ENCODE measurements at regions not wholly inside any gene's neighbourhood (a gene's known extent, or its start where the extent isn't known, plus 50 kb on each side); places are given as distances from the start of the nearest gene placed in this dataset.

- no peak for DNase-seq
Measured at GRCh38 chr9:135240871-135241311, 153.4 kb downstream of the OLFM1 start.

GRCh38 chr9:135241381-135242048 lies 154.0 kb downstream of the OLFM1 start:
- no peak for DNase-seq

- no peak for DNase-seq
Measured at GRCh38 chr9:135242049-135242396, 154.6 kb downstream of the OLFM1 start.

DNA sequence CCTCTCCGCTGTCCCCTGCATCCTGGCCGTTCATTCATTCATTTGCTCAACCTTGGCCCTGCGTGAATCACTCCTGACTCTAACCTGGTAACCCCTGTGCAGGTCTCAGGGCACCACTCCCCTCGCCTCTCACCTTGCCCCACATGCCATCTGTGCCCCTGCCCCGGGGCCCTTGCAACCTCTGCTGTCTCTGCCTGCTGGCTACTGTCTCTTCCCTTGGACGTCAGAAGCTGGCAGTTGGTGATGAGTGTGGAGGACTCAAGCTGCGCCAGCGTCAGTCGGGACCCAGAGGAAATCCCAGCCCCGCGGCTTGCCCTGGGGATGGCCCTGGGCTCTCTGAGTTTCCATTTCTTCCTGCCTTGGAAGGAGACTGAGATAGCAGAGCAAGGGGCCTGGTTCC lies 154.9 kb downstream of the OLFM1 start:
- no peak for DNase-seq

DNA sequence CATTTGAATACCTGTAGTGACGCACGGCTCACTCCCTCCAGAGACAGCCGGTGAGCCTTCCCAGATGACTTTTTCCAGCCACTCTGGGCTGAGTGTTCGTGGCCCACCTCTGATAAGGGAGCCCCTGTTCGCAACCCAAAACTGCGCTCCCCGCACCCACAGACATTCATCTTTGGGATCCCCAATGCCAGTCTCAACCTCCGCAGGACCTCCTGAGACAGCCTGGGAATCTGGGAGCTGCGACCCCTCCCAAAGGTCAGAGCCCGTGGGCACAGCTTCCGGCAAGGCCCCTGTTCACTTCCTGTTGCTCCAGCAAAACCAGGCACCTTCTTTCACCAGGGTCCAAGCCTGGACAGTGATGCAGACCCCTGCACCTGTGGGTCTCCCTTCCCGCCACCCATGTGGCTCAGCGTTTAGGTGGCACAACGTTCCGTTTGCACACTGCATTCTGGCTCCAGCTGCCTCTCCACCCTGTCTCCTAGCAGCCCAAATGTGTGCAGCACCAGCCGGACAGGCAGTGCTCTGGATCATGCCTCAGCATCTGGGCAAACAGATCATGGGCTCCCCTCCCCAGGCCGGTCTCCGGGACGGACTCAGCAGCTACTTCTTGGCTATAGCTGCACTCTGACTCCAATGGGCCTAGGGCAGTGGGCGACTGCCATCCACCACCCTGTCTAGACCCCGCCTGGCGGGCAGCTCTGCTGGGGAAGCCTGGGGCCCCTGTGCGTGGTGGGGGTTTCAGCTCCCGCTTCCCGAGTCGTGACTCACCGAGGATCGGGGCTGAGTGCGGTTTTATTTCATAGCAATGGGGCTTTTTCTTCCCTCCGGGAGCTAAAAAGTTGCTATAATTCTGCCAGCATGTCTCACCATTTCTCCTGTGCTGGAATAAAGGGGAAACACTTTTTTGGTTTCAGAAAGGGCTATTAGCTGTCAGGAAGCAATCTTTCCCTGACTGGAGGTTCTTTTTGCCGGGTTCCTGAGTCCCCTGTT lies 156.0 kb downstream of the OLFM1 start:
- no peak for DNase-seq

- no peak for DNase-seq
Measured at GRCh38 chr9:135244271-135245221, 157.1 kb downstream of the OLFM1 start.

GRCh38 chr9:135245482-135246247 lies 158.2 kb downstream of the OLFM1 start:
- no peak for DNase-seq

DNA sequence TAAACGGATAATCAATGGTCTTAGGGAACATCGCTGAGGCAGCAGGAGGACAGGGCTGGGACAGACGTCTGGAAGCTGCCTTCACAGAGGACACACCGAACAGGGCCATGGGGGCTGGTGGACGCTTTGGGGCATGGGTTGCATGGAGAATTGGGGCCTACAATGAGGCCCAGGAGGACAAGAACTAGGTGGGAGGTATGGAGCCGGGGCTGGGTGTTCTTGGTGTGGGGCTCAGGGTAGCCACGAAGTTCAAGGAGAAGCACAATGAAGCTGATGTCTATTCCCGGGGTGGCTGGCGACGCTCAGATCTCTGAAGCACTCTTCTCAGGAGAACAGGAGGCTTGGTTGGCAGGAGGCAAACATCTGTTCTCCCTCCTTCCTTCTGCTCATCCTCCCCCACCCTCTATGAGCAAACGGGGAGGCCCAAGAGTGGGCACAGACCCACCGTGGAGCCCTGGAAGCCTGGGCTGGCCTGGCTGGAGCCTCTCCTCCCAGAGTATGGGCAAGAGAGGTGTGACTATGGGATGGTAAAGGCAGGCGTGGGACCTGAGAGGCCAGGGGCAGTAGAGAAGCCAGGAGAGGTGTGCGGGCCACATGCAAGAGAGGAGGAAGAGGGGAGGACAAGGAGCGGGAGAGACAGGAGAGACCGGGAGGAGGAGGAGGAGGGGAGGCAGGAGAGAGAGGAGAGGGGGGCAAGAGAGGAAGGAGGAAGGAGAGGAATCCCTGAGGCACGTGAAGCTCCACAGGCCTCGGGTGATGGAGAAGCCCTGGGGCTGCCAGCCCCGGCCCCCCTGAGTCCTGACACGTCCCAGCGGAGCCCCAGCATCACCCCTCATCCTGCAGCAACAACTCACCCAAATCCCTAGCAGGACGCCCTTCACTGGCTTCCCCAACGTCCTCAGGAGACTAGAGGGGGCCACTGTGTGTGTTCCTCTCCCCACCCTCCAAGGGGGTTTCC lies 159.1 kb downstream of the OLFM1 start:
- no peak for DNase-seq

- DNase-seq = no peak
Measured at GRCh38 chr9:135247227-135247930, 159.9 kb downstream of the OLFM1 start.

- DNase-seq = no peak
Measured at GRCh38 chr9:135248111-135248510, 160.6 kb downstream of the OLFM1 start.

- DNase-seq = no peak
Measured at GRCh38 chr9:135248721-135249120, 161.3 kb downstream of the OLFM1 start.

DNA sequence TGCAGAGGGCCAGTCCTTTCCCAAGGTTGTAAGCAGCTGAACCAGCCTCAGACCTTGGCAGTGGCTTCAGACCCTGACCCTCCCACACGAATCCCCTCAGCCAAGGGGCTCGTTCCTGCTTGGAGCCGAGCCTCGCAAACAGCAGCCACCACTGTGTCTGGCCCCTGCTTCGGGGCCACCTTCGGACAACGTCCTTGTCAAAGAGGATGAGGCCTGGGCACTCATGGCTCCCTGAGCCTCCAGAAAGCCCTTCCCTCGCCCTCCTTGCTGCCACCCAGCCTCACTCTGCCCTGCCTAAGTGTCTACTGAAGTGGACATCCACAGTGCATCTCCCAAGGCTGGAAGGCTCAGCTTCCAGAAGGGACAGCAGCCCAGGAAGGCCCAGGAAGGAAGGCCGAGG lies 161.7 kb downstream of the OLFM1 start:
- DNase-seq = no peak

DNA sequence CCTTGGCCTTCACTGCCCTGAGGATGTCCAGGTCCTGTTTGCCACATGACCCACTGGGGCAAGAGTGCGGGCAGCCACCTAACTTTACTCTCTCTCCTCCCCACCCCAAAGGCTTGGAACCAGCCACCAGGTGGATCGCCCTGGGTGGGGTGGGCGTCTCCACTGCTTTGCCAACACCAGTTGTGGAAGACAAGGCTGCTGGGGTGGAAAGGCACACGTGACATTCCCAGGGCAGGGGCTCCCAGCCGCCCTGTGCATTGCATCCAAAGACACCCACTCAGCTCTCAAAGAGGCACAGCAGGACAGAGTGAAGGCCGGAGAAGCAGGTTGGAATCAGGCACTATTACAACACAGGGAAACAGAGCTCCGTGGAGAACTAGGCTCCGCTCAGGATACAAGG lies 162.2 kb downstream of the OLFM1 start:
- DNase-seq = no peak

DNA sequence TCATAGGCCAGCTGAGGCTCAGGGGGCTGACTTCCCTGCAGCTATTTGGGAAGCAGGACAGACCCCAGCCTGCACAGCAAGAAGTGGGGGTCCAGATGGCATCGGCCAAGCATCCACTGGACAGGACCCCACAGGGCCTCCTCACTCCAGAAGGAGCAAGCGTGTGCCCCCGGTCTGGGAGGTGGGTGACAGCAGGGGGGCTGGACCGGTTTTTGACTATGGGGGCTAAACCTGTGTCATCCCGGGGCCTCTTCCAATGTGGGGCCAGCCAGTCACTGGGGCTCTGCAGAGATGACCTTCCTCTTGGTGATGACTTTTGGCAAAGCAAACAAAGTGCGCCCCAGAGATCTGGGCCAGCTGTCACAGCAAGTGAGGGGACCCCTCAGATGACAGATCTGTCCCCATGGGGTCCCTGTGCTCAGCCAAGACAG lies 163.9 kb downstream of the OLFM1 start:
- no peak for DNase-seq

- DNase-seq = no peak
Measured at GRCh38 chr9:135251996-135252760, 164.7 kb downstream of the OLFM1 start.

- no peak for DNase-seq
Measured at GRCh38 chr9:135252980-135253304, 165.5 kb downstream of the OLFM1 start.

DNA sequence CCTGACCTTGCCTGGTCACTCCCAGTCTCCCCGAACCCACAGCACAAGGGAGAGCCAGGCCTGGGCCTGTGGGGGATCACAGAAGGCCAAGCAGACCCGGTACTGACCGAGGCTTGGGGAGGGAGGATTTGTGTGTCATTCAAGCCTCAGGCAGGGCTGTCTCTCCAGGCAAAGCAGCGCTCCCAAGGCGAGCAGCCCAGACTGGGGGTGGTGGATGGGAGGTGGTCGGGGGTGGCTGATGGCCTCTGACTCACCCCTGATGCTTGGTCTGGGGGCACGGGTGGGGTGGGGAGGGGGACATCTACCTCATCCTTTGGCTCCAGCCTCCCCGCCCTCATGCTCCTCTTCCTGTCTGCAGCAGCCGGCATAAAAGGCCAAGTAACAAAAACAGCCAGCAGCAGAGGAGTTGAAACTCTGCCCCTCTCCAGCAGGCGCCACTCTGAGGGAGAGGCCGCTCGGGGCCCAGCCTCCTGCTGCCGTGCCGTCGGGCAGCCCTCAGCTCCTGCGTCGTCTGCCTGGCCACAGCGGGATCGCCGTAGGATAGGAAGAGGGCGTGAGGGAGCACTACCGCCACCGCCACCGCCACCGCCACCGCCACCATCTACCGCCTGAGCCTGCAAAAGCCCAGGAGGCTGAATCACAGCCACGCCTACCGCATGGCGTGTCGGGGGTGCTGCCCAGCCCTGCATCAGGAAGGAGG lies 166.0 kb downstream of the OLFM1 start:
- DNase-seq = no peak

- no peak for DNase-seq
Measured at GRCh38 chr9:135254176-135255032, 166.9 kb downstream of the OLFM1 start.
